Mesendoderm (in vitro differentiated cells): ENCODE measurements at regions not wholly inside any gene's neighbourhood (a gene's known extent, or its start where the extent isn't known, plus 50 kb on each side); places are given as distances from the start of the nearest gene placed in this dataset.

Experiments
- DNase-seq: peaks from one replicate; pipeline ENCODE4 v3.0.0; 2013
- H2AK5ac ChIP-seq: 2 replicates; pipeline ENCODE4 v1.6.1; 2013; ENCODE audit warnings: low read length, inconsistent platforms
- H2BK120ac ChIP-seq: 2 replicates; pipeline ENCODE4 v1.6.1; 2013; ENCODE audit warnings: low read depth, mild to moderate bottlenecking, low read length, moderate library complexity, mixed read lengths
- H2BK15ac ChIP-seq: replicated peaks from 2 replicates; pipeline ENCODE4 v1.6.1; 2013; ENCODE audit warnings: low read depth, mild to moderate bottlenecking, moderate library complexity
- H2BK5ac ChIP-seq: 2 replicates; pipeline ENCODE4 v1.6.1; 2013; ENCODE audit warnings: low read length, inconsistent platforms
- H3K18ac ChIP-seq: 2 replicates; pipeline ENCODE4 v1.6.1; 2013; ENCODE audit warnings: mild to moderate bottlenecking, low read length, mixed read lengths
- H3K23ac ChIP-seq: one replicate; pipeline ENCODE4 v1.6.1; 2013; ENCODE audit warnings: low read length
- H3K27ac ChIP-seq: 2 replicates; pipeline ENCODE4 v1.5.1; 2013; ENCODE audit warnings: low read depth, mild to moderate bottlenecking, inconsistent platforms, low read length, moderate library complexity
- H3K27me3 ChIP-seq: 2 replicates; pipeline ENCODE4 v1.6.1; 2013; ENCODE audit warnings: low read length, control low read depth, mild to moderate bottlenecking, inconsistent platforms; ENCODE audit not compliant: insufficient read depth, poor library complexity
- H3K36me3 ChIP-seq: 2 replicates; pipeline ENCODE4 v1.6.1; 2013; ENCODE audit warnings: low read length, inconsistent platforms; ENCODE audit not compliant: control insufficient read depth, insufficient read depth
- H3K4ac ChIP-seq: one replicate; pipeline ENCODE4 v1.6.1; 2013; ENCODE audit warnings: low read depth, mild to moderate bottlenecking, low read length, moderate library complexity
- H3K4me1 ChIP-seq: 2 replicates; pipeline ENCODE4 v1.6.1; 2013; ENCODE audit warnings: low read depth, low read length, inconsistent platforms; ENCODE audit not compliant: control insufficient read depth
- H3K4me2 ChIP-seq: 2 replicates; pipeline ENCODE4 v1.6.1; 2013; ENCODE audit warnings: low read length
- H3K4me3 ChIP-seq: 2 replicates; pipeline ENCODE4 v1.5.1; 2013; ENCODE audit warnings: mild to moderate bottlenecking, low read length
- H3K56ac ChIP-seq: one replicate; pipeline ENCODE4 v1.6.1; 2013; ENCODE audit warnings: low read length
- H3K79me1 ChIP-seq: 2 replicates; pipeline ENCODE4 v1.6.1; 2013; ENCODE audit warnings: low read length, inconsistent platforms
- H3K79me2 ChIP-seq: 2 replicates; pipeline ENCODE4 v1.6.1; 2013; ENCODE audit warnings: mild to moderate bottlenecking, low read length; ENCODE audit not compliant: control insufficient read depth, insufficient read depth
- H3K9ac ChIP-seq: 2 replicates; pipeline ENCODE4 v1.6.1; 2013; ENCODE audit warnings: low read length, inconsistent platforms
- H4K5ac ChIP-seq: one replicate; pipeline ENCODE4 v1.6.1; 2013; ENCODE audit warnings: low read length
- H4K8ac ChIP-seq: one replicate; pipeline ENCODE4 v1.6.1; 2013; ENCODE audit warnings: low read depth, mild to moderate bottlenecking, control low read depth, low read length, moderate library complexity
- WGBS: extraction: QIAGEN DNeasy Blood & Tissue Kit; methylation state at CpG from one replicate; pipeline ENCODE4 v1.1.7; 2013; ENCODE audit warnings: low lambda C conversion rate, missing lambda C conversion rate; ENCODE audit not compliant: insufficient coverage; ENCODE audit errors: extremely low coverage; 5-methylcytosine and 5-hydroxymethylcytosine counted together

GRCh38 chr1:80448081-80448480, 1352.7 kb upstream of the ADGRL2 start:
- 100% methylated on average over 1 of the region's 5 CpGs for WGBS
- H3K27ac ChIP-seq: no peak overlapping the region
- no peaks in the 10 kb centered on the region for H3K27me3 ChIP-seq
- H3K36me3 ChIP-seq: no peaks in the 10 kb centered on the region
- H2BK15ac ChIP-seq: no peak overlapping the region
- no peak overlapping the region for H2BK120ac ChIP-seq
- H3K18ac ChIP-seq: no peak overlapping the region
- no peak overlapping the region for H3K4me3 ChIP-seq
- H3K4me2 ChIP-seq: no peak overlapping the region
- no peak overlapping the region for H4K8ac ChIP-seq
- no peak overlapping the region for H2BK5ac ChIP-seq
- H3K23ac ChIP-seq: no peak overlapping the region
- no peak for DNase-seq
- no peak overlapping the region for H3K4ac ChIP-seq
- H4K5ac ChIP-seq: no peak overlapping the region
- no peak overlapping the region for H3K56ac ChIP-seq
- no peak overlapping the region for H3K9ac ChIP-seq
- H3K4me1 ChIP-seq: no peaks in the 10 kb centered on the region
- H3K79me2 ChIP-seq: no peaks in the 10 kb centered on the region
- H2AK5ac ChIP-seq: no peak overlapping the region
- H3K79me1 ChIP-seq: no peaks in the 10 kb centered on the region

GRCh38 chr1:80447526-80447925, 1353.2 kb upstream of the ADGRL2 start:
- Histone ChIP-seq H3K56ac (no peak overlapping the region), H3K79me1 (no peaks in the 10 kb centered on the region), H4K8ac (no peak overlapping the region), H2BK120ac (no peak overlapping the region), H2BK5ac (no peak overlapping the region), H2BK15ac (no peak overlapping the region), H4K5ac (no peak overlapping the region), H3K4me1 (no peaks in the 10 kb centered on the region), H3K4me3 (no peak overlapping the region), H3K79me2 (no peaks in the 10 kb centered on the region), H3K9ac (no peak overlapping the region), H3K18ac (no peak overlapping the region), H3K4me2 (no peak overlapping the region), H3K4ac (no peak overlapping the region), H3K27ac (no peak overlapping the region), H3K23ac (no peak overlapping the region), H3K36me3 (no peaks in the 10 kb centered on the region), H3K27me3 (no peaks in the 10 kb centered on the region), H2AK5ac (no peak overlapping the region)
- no CpG with 5 or more reads among the region's 1 CpG for WGBS
- no peak for DNase-seq

GRCh38 chr1:80445033-80445432, 1355.7 kb upstream of the ADGRL2 start:
- peak; percentile 9 for DNase-seq
- H3K18ac ChIP-seq: no peak overlapping the region
- H4K5ac ChIP-seq: no peak overlapping the region
- no peaks in the 10 kb centered on the region for H3K36me3 ChIP-seq
- no peaks in the 10 kb centered on the region for H3K79me2 ChIP-seq
- H3K27me3 ChIP-seq: no peaks in the 10 kb centered on the region
- no CpG with 5 or more reads among the region's 4 CpGs for WGBS
- no peak overlapping the region for H2BK5ac ChIP-seq
- no peak overlapping the region for H4K8ac ChIP-seq
- H2AK5ac ChIP-seq: no peak overlapping the region
- no peak overlapping the region for H3K56ac ChIP-seq
- H3K4me1 ChIP-seq: no peaks in the 10 kb centered on the region
- no peak overlapping the region for H3K4me2 ChIP-seq
- H3K9ac ChIP-seq: no peak overlapping the region
- no peak overlapping the region for H3K27ac ChIP-seq
- H2BK15ac ChIP-seq: no peak overlapping the region
- H3K79me1 ChIP-seq: no peaks in the 10 kb centered on the region
- H3K4me3 ChIP-seq: no peak overlapping the region
- H3K4ac ChIP-seq: no peak overlapping the region
- no peak overlapping the region for H3K23ac ChIP-seq
- no peak overlapping the region for H2BK120ac ChIP-seq

GRCh38 chr1:80444171-80444570, 1356.6 kb upstream of the ADGRL2 start:
- Histone ChIP-seq H4K5ac (no peak overlapping the region), H2BK5ac (no peak overlapping the region), H3K4me2 (no peak overlapping the region), H3K27ac (no peak overlapping the region), H3K4ac (no peak overlapping the region), H4K8ac (no peak overlapping the region), H3K4me1 (no peaks in the 10 kb centered on the region), H2BK15ac (no peak overlapping the region), H3K79me1 (no peaks in the 10 kb centered on the region), H3K56ac (no peak overlapping the region), H3K23ac (no peak overlapping the region), H3K27me3 (no peaks in the 10 kb centered on the region), H3K79me2 (no peaks in the 10 kb centered on the region), H3K36me3 (no peaks in the 10 kb centered on the region), H3K9ac (no peak overlapping the region), H2BK120ac (no peak overlapping the region), H3K4me3 (no peak overlapping the region), H3K18ac (no peak overlapping the region), H2AK5ac (no peak overlapping the region)
- no peak for DNase-seq
- WGBS: no CpG with 5 or more reads among the region's 3 CpGs

- Histone ChIP-seq H3K23ac (no peak overlapping the region), H2BK5ac (no peak overlapping the region), H4K8ac (no peak overlapping the region), H3K36me3 (no peaks in the 10 kb centered on the region), H3K4me2 (no peak overlapping the region), H3K4me1 (no peaks in the 10 kb centered on the region), H3K27ac (no peak overlapping the region), H3K27me3 (no peaks in the 10 kb centered on the region), H3K79me1 (no peaks in the 10 kb centered on the region), H3K4ac (no peak overlapping the region), H3K4me3 (no peak overlapping the region), H3K18ac (no peak overlapping the region), H4K5ac (no peak overlapping the region), H2BK120ac (no peak overlapping the region), H2AK5ac (no peak overlapping the region), H3K9ac (no peak overlapping the region), H3K56ac (no peak overlapping the region), H3K79me2 (no peaks in the 10 kb centered on the region), H2BK15ac (no peak overlapping the region)
- no CpG with 5 or more reads among the region's 7 CpGs for WGBS
- DNase-seq: peak; percentile 18
Observed at GRCh38 chr1:80441664-80442063, 1359.1 kb upstream of the ADGRL2 start.

- no peaks in the 10 kb centered on the region for H3K27me3 ChIP-seq
- H2AK5ac ChIP-seq: no peak overlapping the region
- no peaks in the 10 kb centered on the region for H3K36me3 ChIP-seq
- H3K79me1 ChIP-seq: no peaks in the 10 kb centered on the region
- H2BK120ac ChIP-seq: no peak overlapping the region
- no peak overlapping the region for H2BK15ac ChIP-seq
- H3K56ac ChIP-seq: no peak overlapping the region
- DNase-seq: no peak
- no CpG with 5 or more reads among the region's 1 CpG for WGBS
- H4K5ac ChIP-seq: no peak overlapping the region
- no peak overlapping the region for H3K4me2 ChIP-seq
- no peaks in the 10 kb centered on the region for H3K79me2 ChIP-seq
- H3K18ac ChIP-seq: no peak overlapping the region
- no peak overlapping the region for H3K9ac ChIP-seq
- no peak overlapping the region for H4K8ac ChIP-seq
- no peaks in the 10 kb centered on the region for H3K4me1 ChIP-seq
- no peak overlapping the region for H3K4ac ChIP-seq
- no peak overlapping the region for H3K4me3 ChIP-seq
- H2BK5ac ChIP-seq: no peak overlapping the region
- H3K23ac ChIP-seq: no peak overlapping the region
- H3K27ac ChIP-seq: no peak overlapping the region
Observed at GRCh38 chr1:80436851-80437250, 1363.9 kb upstream of the ADGRL2 start.
